ENCODE measurements at regions not wholly inside any gene's neighbourhood (a gene's known extent, or its start where the extent isn't known, plus 50 kb on each side); places are given as distances from the start of the nearest gene placed in this dataset.

DNA sequence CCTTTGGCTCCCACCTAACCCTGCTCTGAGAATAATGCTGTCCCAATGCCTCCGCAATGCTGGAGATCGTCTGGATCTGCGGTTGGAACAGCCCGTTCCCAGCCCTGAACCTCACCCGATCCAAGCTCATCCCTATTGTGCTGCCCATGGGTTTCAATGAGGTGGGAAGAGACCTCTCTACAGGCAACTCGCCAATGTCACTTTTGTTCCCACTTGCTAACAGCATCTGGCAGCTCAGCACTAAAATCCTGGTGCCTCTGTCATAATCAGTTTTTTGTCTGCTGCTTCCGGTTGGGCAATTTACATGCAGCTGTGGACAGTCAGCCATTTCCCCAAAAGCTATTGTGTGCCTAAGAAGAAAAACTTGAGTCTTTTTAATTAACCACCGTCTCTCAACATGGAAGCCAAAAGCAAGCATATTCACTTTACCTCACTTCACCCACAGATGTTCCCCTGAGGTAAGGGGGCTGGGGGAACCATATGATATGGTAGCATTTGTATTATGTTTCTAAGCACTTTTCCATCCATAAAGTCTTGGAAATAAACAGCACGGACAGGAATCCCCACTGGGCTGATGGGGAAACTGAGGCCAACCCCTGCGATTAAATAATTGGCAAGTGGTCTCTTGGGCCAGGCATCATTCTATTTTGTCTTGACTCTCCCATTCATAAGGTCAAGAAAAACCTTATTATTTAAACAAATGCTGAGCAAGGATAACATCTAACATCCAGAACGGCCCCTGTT, 159.2 kb upstream of the CDH5 start:
- Mint-ChIP-seq H3K4me3 (no peak overlapping the region), H3K27me3 (ENCODE audit: low read depth, poor library complexity) (peaks cover 3% of the 10 kb centered on the region)

DNA sequence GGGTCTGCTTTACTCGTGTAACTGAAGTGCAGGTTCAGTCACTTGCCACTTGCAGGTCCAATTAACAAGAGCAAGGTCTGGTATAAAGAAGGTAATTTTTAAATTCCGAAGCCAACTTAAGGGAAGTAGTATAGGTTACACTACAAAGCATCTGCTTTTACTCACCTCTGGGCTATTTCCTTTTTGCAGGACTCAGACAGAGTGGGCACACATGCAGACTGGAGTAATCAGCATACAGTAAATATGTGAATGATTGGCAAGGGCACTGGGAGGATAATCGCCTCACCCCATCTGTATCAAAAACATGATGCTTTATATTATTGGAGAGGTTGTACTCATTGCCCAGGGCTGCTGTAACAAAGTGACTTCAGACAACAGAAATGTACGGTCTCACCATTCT, 160.1 kb upstream of the CDH5 start:
- peaks cover 3% of the 10 kb centered on the region for H3K27me3 Mint-ChIP-seq (ENCODE audit: low read depth, poor library complexity)

More for the DNA sequence above, 159.2 kb upstream of the CDH5 start:
- Mint-ChIP-seq H3K27ac (no peak overlapping the region), H3K9me3 (no peaks in the 10 kb centered on the region), H3K36me3 (ENCODE audit: low read depth) (no peaks in the 10 kb centered on the region), H3K4me1 (peaks cover 22% of the 10 kb centered on the region)
- no peak for DNase-seq
- TF ChIP-seq, protein P1, sequence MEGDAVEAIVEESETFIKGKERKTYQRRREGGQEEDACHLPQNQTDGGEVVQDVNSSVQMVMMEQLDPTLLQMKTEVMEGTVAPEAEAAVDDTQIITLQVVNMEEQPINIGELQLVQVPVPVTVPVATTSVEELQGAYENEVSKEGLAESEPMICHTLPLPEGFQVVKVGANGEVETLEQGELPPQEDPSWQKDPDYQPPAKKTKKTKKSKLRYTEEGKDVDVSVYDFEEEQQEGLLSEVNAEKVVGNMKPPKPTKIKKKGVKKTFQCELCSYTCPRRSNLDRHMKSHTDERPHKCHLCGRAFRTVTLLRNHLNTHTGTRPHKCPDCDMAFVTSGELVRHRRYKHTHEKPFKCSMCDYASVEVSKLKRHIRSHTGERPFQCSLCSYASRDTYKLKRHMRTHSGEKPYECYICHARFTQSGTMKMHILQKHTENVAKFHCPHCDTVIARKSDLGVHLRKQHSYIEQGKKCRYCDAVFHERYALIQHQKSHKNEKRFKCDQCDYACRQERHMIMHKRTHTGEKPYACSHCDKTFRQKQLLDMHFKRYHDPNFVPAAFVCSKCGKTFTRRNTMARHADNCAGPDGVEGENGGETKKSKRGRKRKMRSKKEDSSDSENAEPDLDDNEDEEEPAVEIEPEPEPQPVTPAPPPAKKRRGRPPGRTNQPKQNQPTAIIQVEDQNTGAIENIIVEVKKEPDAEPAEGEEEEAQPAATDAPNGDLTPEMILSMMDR (IDR thresholded peaks at IDR 0.05), result no peak

DNA sequence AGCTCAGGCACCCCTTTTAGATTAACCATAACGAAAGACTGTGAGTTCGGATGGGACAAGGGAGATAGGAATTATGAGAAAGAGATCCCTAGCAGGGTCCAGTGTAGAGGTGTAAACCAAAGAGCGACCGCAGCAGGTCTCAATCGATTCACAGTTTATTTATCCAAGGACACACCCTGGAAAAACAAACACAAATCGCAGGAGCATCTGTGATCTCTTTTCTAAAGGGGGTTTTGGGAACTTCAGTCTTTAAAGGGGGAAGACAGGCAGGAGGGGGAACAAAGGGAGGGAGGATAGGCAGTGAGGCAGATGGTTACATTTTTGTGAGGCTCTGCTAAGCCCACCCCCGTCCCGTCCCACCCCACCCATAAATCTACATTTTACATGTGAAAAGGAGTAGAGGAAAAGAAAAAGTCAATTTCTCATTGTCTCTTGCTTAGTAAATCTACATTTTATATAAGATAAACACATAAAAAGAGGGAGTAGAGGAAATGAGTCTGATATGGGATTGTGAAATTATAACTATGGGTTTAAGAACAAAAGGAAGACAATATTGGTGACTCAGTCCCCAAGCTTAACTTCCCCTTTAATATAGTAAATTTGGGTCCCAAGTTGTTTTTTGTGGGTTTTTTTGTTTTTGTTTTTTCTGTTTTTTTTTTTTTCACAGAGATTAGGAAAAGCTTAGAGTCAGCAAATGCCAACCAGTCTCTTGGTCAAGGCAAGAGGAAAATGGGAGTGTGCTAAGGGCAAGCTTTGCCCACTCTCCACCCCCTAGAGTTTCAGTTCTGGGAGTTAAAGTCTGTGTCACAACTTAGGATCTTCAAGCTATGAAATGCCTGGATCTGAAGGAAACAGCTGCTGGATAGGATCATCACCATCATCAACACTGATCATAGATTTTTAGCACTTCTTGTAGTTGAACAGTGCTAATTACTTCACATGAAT, 160.9 kb upstream of the CDH5 start:
- no peak overlapping the region for H3K27ac Mint-ChIP-seq
- TF ChIP-seq, protein P1 (IDR thresholded peaks at IDR 0.05), result no peak
- H3K36me3 Mint-ChIP-seq (ENCODE audit: low read depth), result no peaks in the 10 kb centered on the region
- DNase-seq, result no peak
- H3K4me3 Mint-ChIP-seq, result no peak overlapping the region
- H3K27me3 Mint-ChIP-seq (ENCODE audit: low read depth, poor library complexity), result peaks cover 3% of the 10 kb centered on the region
- H3K9me3 Mint-ChIP-seq, result no peaks in the 10 kb centered on the region
- peaks cover 18% of the 10 kb centered on the region for H3K4me1 Mint-ChIP-seq

More for the DNA sequence above, 160.1 kb upstream of the CDH5 start:
- TF ChIP-seq, protein P1 (IDR thresholded peaks at IDR 0.05), result no peak
- H3K27ac Mint-ChIP-seq, result no peak overlapping the region
- peaks cover 18% of the 10 kb centered on the region for H3K4me1 Mint-ChIP-seq
- no peak for DNase-seq
- no peaks in the 10 kb centered on the region for H3K9me3 Mint-ChIP-seq
- no peak overlapping the region for H3K4me3 Mint-ChIP-seq
- H3K36me3 Mint-ChIP-seq (ENCODE audit: low read depth), result no peaks in the 10 kb centered on the region

DNA sequence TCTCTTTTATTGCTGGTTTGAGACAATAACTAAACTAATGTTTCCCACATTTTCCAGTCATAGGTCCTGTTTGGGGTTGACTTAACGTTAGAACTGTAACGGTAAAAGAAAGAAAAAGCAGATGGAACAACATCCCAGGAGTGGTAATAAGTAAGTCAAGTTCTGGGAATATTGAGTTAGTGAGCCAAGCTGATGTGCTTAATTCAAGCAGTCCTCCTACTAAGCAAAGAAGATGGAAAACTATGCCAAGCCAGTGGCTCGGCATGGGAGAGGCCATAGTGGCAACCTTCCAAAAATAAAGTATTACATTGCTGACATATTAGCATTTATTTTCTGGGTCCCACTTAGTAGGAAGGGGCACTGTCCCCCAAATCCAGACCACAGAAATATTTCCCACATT, 161.7 kb upstream of the CDH5 start:
- DNase-seq, result no peak
- peaks cover 18% of the 10 kb centered on the region for H3K4me1 Mint-ChIP-seq
- no peaks in the 10 kb centered on the region for H3K36me3 Mint-ChIP-seq (ENCODE audit: low read depth)
- H3K27me3 Mint-ChIP-seq (ENCODE audit: low read depth, poor library complexity), result peaks cover under 1% of the 10 kb centered on the region
- no peaks in the 10 kb centered on the region for H3K9me3 Mint-ChIP-seq
- H3K27ac Mint-ChIP-seq, result no peak overlapping the region
- no peak overlapping the region for H3K4me3 Mint-ChIP-seq
- TF ChIP-seq, protein P1 (IDR thresholded peaks at IDR 0.05), result no peak

DNA sequence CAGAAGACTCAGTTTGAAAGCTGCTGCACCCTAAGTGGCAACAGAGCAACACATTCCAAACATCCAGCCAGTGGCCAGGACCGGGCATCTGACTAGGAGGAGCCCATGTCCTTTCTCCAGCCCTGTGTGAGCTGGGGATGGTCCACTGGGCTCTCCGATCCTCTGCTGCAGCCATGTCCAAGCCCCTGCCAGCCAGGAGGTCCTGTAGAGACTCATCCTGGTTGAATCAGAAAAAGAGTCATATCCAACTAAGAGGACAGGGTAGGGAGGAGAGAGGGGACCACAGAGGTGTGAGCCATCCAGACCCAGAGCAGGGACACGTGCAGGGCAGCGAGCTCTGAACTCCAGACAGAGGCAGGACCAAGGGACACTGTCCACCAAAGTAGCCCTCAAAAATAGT, 163.0 kb upstream of the CDH5 start:
- Mint-ChIP-seq H3K9me3 (no peaks in the 10 kb centered on the region), H3K4me1 (peaks cover 18% of the 10 kb centered on the region), H3K36me3 (ENCODE audit: low read depth) (no peaks in the 10 kb centered on the region), H3K27me3 (ENCODE audit: low read depth, poor library complexity) (peaks cover 3% of the 10 kb centered on the region), H3K27ac (no peak overlapping the region), H3K4me3 (no peak overlapping the region)
- TF ChIP-seq, protein P1 (IDR thresholded peaks at IDR 0.05), result no peak
- no peak for DNase-seq
